PC-9 (cell line): ENCODE measurements at regions not wholly inside any gene's neighbourhood (a gene's known extent, or its start where the extent isn't known, plus 50 kb on each side); places are given as distances from the start of the nearest gene placed in this dataset.

Experiments used
- BruUV-seq: library from RNA; stranded (reverse); fragments of 400-500 nt; replicated peaks from 2 replicates; lab custom pipeline; 2021; lab: Mats Ljungman, UMichigan
- CTCF ChIA-PET: fragments of 300-600 bp; sonication (Branson Sonifier 250); formaldehyde crosslinking; loops from one replicate; lab custom pipeline; 2022; ENCODE audit warnings: antibody characterized with exemption; lab: Charles Lee
- POLR2A ChIA-PET: fragments of 300-600 bp; sonication (Branson Sonifier 250); formaldehyde crosslinking; loops from one replicate; lab custom pipeline; 2022; ENCODE audit warnings: antibody characterized with exemption; ENCODE audit not compliant: unreplicated experiment; lab: Charles Lee
- DNase-seq, 2 experiments: peaks; one replicate each; pipeline versions ENCODE4 v3.0.0 to v3.0.0-alpha.2; 2015 to 2022; ENCODE audit warnings: mixed read lengths in 1 of 2
- H2AFZ ChIP-seq: fragments of 200-600 bp; sonication (generic); 2 replicates; pipeline ENCODE4 v1.8.1; 2017; ENCODE audit warnings: antibody characterized with exemption
- H3F3A ChIP-seq: fragments of 200-600 bp; sonication (generic); 2 replicates; pipeline ENCODE4 v1.8.1; 2017; ENCODE audit warnings: antibody characterized with exemption, mild to moderate bottlenecking, low read depth; ENCODE audit not compliant: insufficient read depth
- H3K27ac ChIP-seq: fragments of 200-600 bp; sonication (generic); 2 replicates; pipeline ENCODE4 v1.6.1; 2016; ENCODE audit warnings: mixed run types
- H3K27me3 ChIP-seq: fragments of 200-600 bp; sonication (generic); 2 replicates; pipeline ENCODE4 v1.6.1; 2016; ENCODE audit warnings: low read depth, mixed run types; ENCODE audit not compliant: insufficient read depth
- H3K36me3 ChIP-seq: fragments of 200-600 bp; sonication (generic); 2 replicates; pipeline ENCODE4 v1.6.1; 2016; ENCODE audit warnings: low read depth, mixed run types
- H3K4me1 ChIP-seq: fragments of 200-600 bp; sonication (generic); replicated peaks from 2 replicates; pipeline ENCODE4 v1.6.1; 2016; ENCODE audit warnings: mixed run types; ENCODE audit not compliant: insufficient read depth
- H3K4me2 ChIP-seq: fragments of 200-600 bp; sonication (generic); 2 replicates; pipeline ENCODE4 v1.6.1; 2017; ENCODE audit warnings: mixed run types
- H3K4me3 ChIP-seq: fragments of 200-600 bp; sonication (generic); 2 replicates; pipeline ENCODE4 v1.6.1; 2016; ENCODE audit warnings: mixed run types
- H3K79me2 ChIP-seq: fragments of 200-600 bp; sonication (generic); 2 replicates; pipeline ENCODE4 v1.6.1; 2017; ENCODE audit warnings: low read depth, mixed run types
- H3K9me2 ChIP-seq: fragments of 200-600 bp; sonication (generic); 2 replicates; pipeline ENCODE4 v1.8.1; 2017; ENCODE audit warnings: mild to moderate bottlenecking; ENCODE audit not compliant: insufficient read depth
- H3K9me3 ChIP-seq: fragments of 200-600 bp; sonication (generic); 2 replicates; pipeline ENCODE4 v1.8.1; 2016; ENCODE audit warnings: low read depth; ENCODE audit not compliant: insufficient read depth
- H4K20me1 ChIP-seq: fragments of 200-600 bp; sonication (generic); 2 replicates; pipeline ENCODE4 v1.8.1; 2017; ENCODE audit not compliant: insufficient read depth
- CTCF ChIP-seq: fragments of 200-600 bp; sonication (generic); conservative IDR thresholded peaks from 2 replicates; pipeline ENCODE4 v1.6.1; 2017; ENCODE audit warnings: mixed run types, antibody characterized with exemption, mild to moderate bottlenecking, moderate library complexity
- EZH2 ChIP-seq: fragments of 200-600 bp; sonication (generic); IDR thresholded peaks from 2 replicates; pipeline ENCODE4 v1.8.0; 2017; ENCODE audit warnings: antibody characterized with exemption, low read depth
- intact Hi-C: fragments of 100-400 bp; cut with micrococcal nuclease; formaldehyde crosslinking; loops from one replicate; pipeline ENCODE4 v1.10.0; 2022; ENCODE audit not compliant: unreplicated experiment

- no peaks in the 10 kb centered on the region for H3K9me3 ChIP-seq
- no peak for DNase-seq
- no peak overlapping the region for H3K4me3 ChIP-seq
- no peaks in the 10 kb centered on the region for H3K9me2 ChIP-seq
- no peaks in the 10 kb centered on the region for H3F3A ChIP-seq
- ChIA-PET POLR2A (no interaction called here), CTCF (no interaction called here)
- no peak overlapping the region for H3K27ac ChIP-seq
- no peaks in the 10 kb centered on the region for H3K79me2 ChIP-seq
- no TSS peak for BruUV-seq
- no peak overlapping the region for H2AFZ ChIP-seq
- H3K36me3 ChIP-seq, result no peaks in the 10 kb centered on the region
- TF ChIP-seq EZH2 (no peak), CTCF (no peak)
- no peaks in the 10 kb centered on the region for H4K20me1 ChIP-seq
- H3K4me2 ChIP-seq, result no peak overlapping the region
- peaks cover 59% of the 10 kb centered on the region for H3K27me3 ChIP-seq
- intact Hi-C loops, result no loop called here
- H3K4me1 ChIP-seq, result no peaks in the 10 kb centered on the region
Measured at GRCh38 chr18:78154444-78154843, 825.2 kb upstream of the SALL3 start.

GRCh38 chr18:78154853-78155252 lies 824.8 kb upstream of the SALL3 start:
- no peak overlapping the region for H2AFZ ChIP-seq
- intact Hi-C loops, result no loop called here
- TF ChIP-seq EZH2 (no peak), CTCF (no peak)

GRCh38 chr18:78156466-78156865 lies 823.2 kb upstream of the SALL3 start:
- Histone ChIP-seq H3K36me3 (no peaks in the 10 kb centered on the region), H3K27me3 (peaks cover 53% of the 10 kb centered on the region), H3K27ac (no peak overlapping the region), H3K9me2 (no peaks in the 10 kb centered on the region), H3K9me3 (no peaks in the 10 kb centered on the region), H3K4me2 (no peak overlapping the region), H2AFZ (no peak overlapping the region), H3K4me3 (no peak overlapping the region), H3F3A (no peaks in the 10 kb centered on the region), H3K79me2 (no peaks in the 10 kb centered on the region), H4K20me1 (no peaks in the 10 kb centered on the region), H3K4me1 (0 out of 2 replicates have a peak, but pooled peaks cover 2% of the 10 kb centered on the region)
- TF ChIP-seq EZH2 (no peak), CTCF (no peak)
- intact Hi-C loops, result no loop called here
- ChIA-PET POLR2A (no interaction called here), CTCF (no interaction called here)
- no TSS peak for BruUV-seq
- no peak for DNase-seq

More at GRCh38 chr18:78154853-78155252, 824.8 kb upstream of the SALL3 start:
- H3K4me1 ChIP-seq, result no peaks in the 10 kb centered on the region
- BruUV-seq, result no TSS peak
- H4K20me1 ChIP-seq, result no peaks in the 10 kb centered on the region
- H3K9me2 ChIP-seq, result no peaks in the 10 kb centered on the region
- peaks cover 59% of the 10 kb centered on the region for H3K27me3 ChIP-seq
- H3K27ac ChIP-seq, result no peak overlapping the region
- H3K36me3 ChIP-seq, result no peaks in the 10 kb centered on the region
- H3K4me2 ChIP-seq, result no peak overlapping the region
- H3K4me3 ChIP-seq, result no peak overlapping the region
- no peak for DNase-seq
- ChIA-PET CTCF (no interaction called here), POLR2A (no interaction called here)
- no peaks in the 10 kb centered on the region for H3K79me2 ChIP-seq
- H3F3A ChIP-seq, result no peaks in the 10 kb centered on the region
- no peaks in the 10 kb centered on the region for H3K9me3 ChIP-seq
